Glutamatergic neuron (in vitro differentiated cells): ENCODE measurements at regions not wholly inside any gene's neighbourhood (a gene's known extent, or its start where the extent isn't known, plus 50 kb on each side); places are given as distances from the start of the nearest gene placed in this dataset.
"Not testable (repeated sequence)": the region's sequence is repeated elsewhere in the genome, so short reads cannot be mapped to it uniquely, and the experiment has no call there.

Experiments used
- DNase-seq: peaks from one replicate; pipeline ENCODE4 v3.0.0; 2022
- H3K27ac Mint-ChIP-seq: one replicate; pipeline ENCODE4 v1.8.0; 2020; ENCODE audit warnings: mild to moderate bottlenecking, mixed read lengths, inconsistent platforms; ENCODE audit not compliant: unreplicated experiment
- H3K27me3 Mint-ChIP-seq: one replicate; pipeline ENCODE4 v1.8.0; 2020; ENCODE audit warnings: mild to moderate bottlenecking, moderate library complexity, mixed read lengths, inconsistent platforms; ENCODE audit not compliant: unreplicated experiment
- H3K36me3 Mint-ChIP-seq: one replicate; pipeline ENCODE4 v1.8.0; 2020; ENCODE audit warnings: mild to moderate bottlenecking, mixed read lengths, inconsistent platforms; ENCODE audit not compliant: unreplicated experiment
- H3K4me1 Mint-ChIP-seq: one replicate; pipeline ENCODE4 v1.8.0; 2020; ENCODE audit warnings: mild to moderate bottlenecking, low read depth, mixed read lengths, inconsistent platforms; ENCODE audit not compliant: unreplicated experiment
- H3K4me3 Mint-ChIP-seq: one replicate; pipeline ENCODE4 v1.8.0; 2020; ENCODE audit warnings: mild to moderate bottlenecking, mixed read lengths, inconsistent platforms; ENCODE audit not compliant: unreplicated experiment
- H3K9me3 Mint-ChIP-seq: one replicate; pipeline ENCODE4 v1.8.0; 2020; ENCODE audit warnings: mild to moderate bottlenecking, moderate library complexity, mixed read lengths, inconsistent platforms; ENCODE audit not compliant: unreplicated experiment
- CTCF ChIP-seq: fragments of 200-600 bp; sonication (generic); IDR thresholded peaks from one replicate; pipeline ENCODE4 v1.5.0; 2021; ENCODE audit not compliant: partially characterized antibody, unreplicated experiment

GRCh38 chr2:84300696-84301029, 158.4 kb downstream of the SUCLG1 start:
- H3K4me3 Mint-ChIP-seq = no peak overlapping the region
- peaks cover 6% of the 10 kb centered on the region for H3K27me3 Mint-ChIP-seq
- peaks cover 5% of the 10 kb centered on the region for H3K9me3 Mint-ChIP-seq
- H3K4me1 Mint-ChIP-seq = peaks cover 30% of the 10 kb centered on the region
- TF ChIP-seq CTCF = no peak
- H3K36me3 Mint-ChIP-seq = peaks cover 8% of the 10 kb centered on the region
- H3K27ac Mint-ChIP-seq = no peak overlapping the region
- DNase-seq = no peak

- H3K4me3 Mint-ChIP-seq, H3K9me3 Mint-ChIP-seq, H3K27me3 Mint-ChIP-seq, DNase-seq, H3K27ac Mint-ChIP-seq, H3K36me3 Mint-ChIP-seq: not testable (repeated sequence)
- peaks cover 30% of the 10 kb centered on the region for H3K4me1 Mint-ChIP-seq
Measured at GRCh38 chr2:84300001-84300695, 158.9 kb downstream of the SUCLG1 start.

- no peak for TF ChIP-seq CTCF
- H3K9me3 Mint-ChIP-seq = peaks cover 3% of the 10 kb centered on the region
- DNase-seq = no peak
- peaks cover 30% of the 10 kb centered on the region for H3K4me1 Mint-ChIP-seq
- H3K4me3 Mint-ChIP-seq = no peak overlapping the region
- H3K36me3 Mint-ChIP-seq = no peaks in the 10 kb centered on the region
- peaks cover 6% of the 10 kb centered on the region for H3K27me3 Mint-ChIP-seq
- no peak overlapping the region for H3K27ac Mint-ChIP-seq
Measured at GRCh38 chr2:84299211-84299775, 159.8 kb downstream of the SUCLG1 start.

- no peak overlapping the region for H3K27ac Mint-ChIP-seq
- H3K27me3 Mint-ChIP-seq = peaks cover 6% of the 10 kb centered on the region
- no peak overlapping the region for H3K4me3 Mint-ChIP-seq
- peaks cover 3% of the 10 kb centered on the region for H3K9me3 Mint-ChIP-seq
- DNase-seq = no peak
- TF ChIP-seq CTCF = no peak
- peaks cover 20% of the 10 kb centered on the region for H3K4me1 Mint-ChIP-seq
- no peaks in the 10 kb centered on the region for H3K36me3 Mint-ChIP-seq
Measured at GRCh38 chr2:84297155-84297554, 161.9 kb downstream of the SUCLG1 start.

GRCh38 chr2:84293791-84294380, 165.2 kb downstream of the SUCLG1 start:
- Mint-ChIP-seq H3K27me3 (peaks cover under 1% of the 10 kb centered on the region), H3K4me1 (peaks cover 12% of the 10 kb centered on the region), H3K4me3 (no peak overlapping the region), H3K27ac (no peak overlapping the region), H3K36me3 (no peaks in the 10 kb centered on the region), H3K9me3 (peaks cover under 1% of the 10 kb centered on the region)
- TF ChIP-seq CTCF = no peak
- DNase-seq = no peak
